ENCODE measurements at regions not wholly inside any gene's neighbourhood (a gene's known extent, or its start where the extent isn't known, plus 50 kb on each side); places are given as distances from the start of the nearest gene placed in this dataset.

DNA sequence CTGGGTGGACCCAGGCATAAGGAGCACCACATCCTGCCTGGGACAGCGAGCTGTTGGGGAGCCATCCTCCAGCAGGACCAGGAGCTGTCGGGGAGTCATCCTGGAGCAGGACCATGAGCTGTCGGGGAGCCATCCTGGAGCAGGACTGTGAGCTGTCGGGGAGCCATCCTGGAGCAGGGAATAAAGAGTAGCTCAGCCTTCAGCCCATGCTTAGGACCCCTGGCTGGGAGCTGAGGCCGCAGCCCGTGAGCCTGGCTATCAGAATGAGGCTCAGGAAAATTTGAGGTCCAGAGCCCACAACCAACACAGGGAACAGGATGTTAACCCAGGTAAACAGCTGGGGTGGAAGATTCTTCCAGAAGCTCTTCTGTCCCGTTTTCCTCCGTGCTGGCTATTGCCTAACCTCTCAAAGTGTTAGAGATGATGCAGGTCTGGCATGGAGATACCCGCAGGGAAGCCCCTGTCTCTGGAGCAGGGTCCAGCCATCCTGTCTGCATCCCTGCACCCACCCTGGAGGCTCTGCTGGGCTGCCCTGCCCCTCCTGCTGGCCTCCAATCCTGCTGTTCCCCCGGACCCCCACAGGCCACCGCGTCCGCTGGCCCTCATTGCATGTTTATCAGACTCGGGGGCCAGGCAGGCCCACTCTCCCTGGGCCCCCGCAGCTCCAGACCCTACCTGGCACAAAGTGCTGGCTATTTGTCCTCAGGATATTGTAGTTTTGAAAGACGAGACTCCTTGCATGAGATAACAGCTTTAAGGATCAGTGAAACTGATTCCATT lies 243.5 kb upstream of the MYT1L start:
- TF ChIP-seq CTCF (IDR thresholded peaks at IDR 0.05 in 4 of 5, conservative IDR thresholded peaks at IDR 0.05 in 1 of 5) (no peak), POLR2A (IDR thresholded peaks at IDR 0.05) (no peak)

Data from gastrocnemius medialis (tissue), 4 donors.